ENCODE measurements at regions not wholly inside any gene's neighbourhood (a gene's known extent, or its start where the extent isn't known, plus 50 kb on each side); places are given as distances from the start of the nearest gene placed in this dataset.

- DNase-seq, result no peak
Measured at GRCh38 chr13:68390987-68391386, 1160.9 kb upstream of the PCDH9 start.

- no peak for DNase-seq
Measured at GRCh38 chr13:68386808-68387207, 1156.7 kb upstream of the PCDH9 start.

GRCh38 chr13:68380041-68380973 is 1150.2 kb upstream of the PCDH9 start:
- DNase-seq, result no peak

GRCh38 chr13:68378294-68378693 is 1148.2 kb upstream of the PCDH9 start:
- no peak for DNase-seq

GRCh38 chr13:68375004-68375403 is 1144.9 kb upstream of the PCDH9 start:
- no peak for DNase-seq

- DNase-seq, result no peak
Measured at GRCh38 chr13:68369739-68370138, 1139.6 kb upstream of the PCDH9 start.

GRCh38 chr13:68368922-68369321 is 1138.8 kb upstream of the PCDH9 start:
- no peak for DNase-seq

- no peak for DNase-seq
Measured at GRCh38 chr13:68359105-68359504, 1129.0 kb upstream of the PCDH9 start.

- no peak for DNase-seq
Measured at GRCh38 chr13:68358294-68358705, 1128.2 kb upstream of the PCDH9 start.

GRCh38 chr13:68350554-68350953 is 1120.4 kb upstream of the PCDH9 start:
- DNase-seq, result no peak

- DNase-seq, result no peak
Measured at GRCh38 chr13:68347220-68347619, 1117.1 kb upstream of the PCDH9 start.

- no peak for DNase-seq
Measured at GRCh38 chr13:68345963-68346531, 1115.9 kb upstream of the PCDH9 start.

GRCh38 chr13:68323124-68323523 is 1093.0 kb upstream of the PCDH9 start:
- no peak for DNase-seq

GRCh38 chr13:68319384-68319783 is 1089.2 kb upstream of the PCDH9 start:
- no peak for DNase-seq

GRCh38 chr13:68304286-68304893 is 1074.3 kb upstream of the PCDH9 start:
- DNase-seq, result no peak

- no peak for DNase-seq
Measured at GRCh38 chr13:68293631-68294030, 1063.5 kb upstream of the PCDH9 start.

GRCh38 chr13:68292601-68293000 is 1062.5 kb upstream of the PCDH9 start:
- DNase-seq, result no peak

- no peak for DNase-seq
Measured at GRCh38 chr13:68291595-68291994, 1061.5 kb upstream of the PCDH9 start.

- DNase-seq, result no peak
Measured at GRCh38 chr13:68275758-68276157, 1045.6 kb upstream of the PCDH9 start.

GRCh38 chr13:68272652-68273051 is 1042.5 kb upstream of the PCDH9 start:
- DNase-seq, result no peak

- no peak for DNase-seq
Measured at GRCh38 chr13:68264692-68265091, 1034.6 kb upstream of the PCDH9 start.

GRCh38 chr13:68261105-68261504 is 1031.0 kb upstream of the PCDH9 start:
- no peak for DNase-seq

- DNase-seq, result no peak
Measured at GRCh38 chr13:68257111-68257842, 1027.1 kb upstream of the PCDH9 start.

Data from left hindlimb (tissue), 1 donor.